ENCODE measurements at regions not wholly inside any gene's neighbourhood (a gene's known extent, or its start where the extent isn't known, plus 50 kb on each side); places are given as distances from the start of the nearest gene placed in this dataset.

DNA sequence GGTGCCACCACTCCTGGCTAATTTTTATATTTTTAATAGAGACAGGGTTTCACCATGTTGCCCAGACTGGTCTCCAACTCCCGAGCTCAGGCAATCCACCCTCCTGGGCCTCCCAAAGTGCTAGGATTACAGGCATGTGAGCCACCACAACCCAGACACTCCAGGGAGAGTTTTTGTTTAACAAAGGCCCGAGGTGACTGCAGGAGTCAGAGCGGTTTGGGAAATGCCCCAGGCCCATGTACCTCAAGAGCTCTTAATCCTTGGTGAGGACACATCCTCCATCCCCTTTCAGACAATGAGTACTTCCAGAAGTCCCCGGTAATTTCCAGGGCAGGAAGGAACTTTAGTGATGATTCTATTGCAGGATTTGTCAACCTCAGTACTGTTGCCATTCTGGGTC is 176.0 kb downstream of the ESRRB start:
- no peak for FAIRE-seq
- no peak for DNase-seq (ENCODE audit: insufficient read length)
- TF ChIP-seq TAF1 (IDR thresholded peaks at IDR 0.05; ENCODE audit: borderline replicate concordance, low read depth, low read length) (no peak), POLR2AphosphoS5 (IDR thresholded peaks at IDR 0.05; ENCODE audit: low read depth, low read length) (no peak), POLR2A (IDR thresholded peaks at IDR 0.05; ENCODE audit: low read depth, low read length) (no peak)

DNA sequence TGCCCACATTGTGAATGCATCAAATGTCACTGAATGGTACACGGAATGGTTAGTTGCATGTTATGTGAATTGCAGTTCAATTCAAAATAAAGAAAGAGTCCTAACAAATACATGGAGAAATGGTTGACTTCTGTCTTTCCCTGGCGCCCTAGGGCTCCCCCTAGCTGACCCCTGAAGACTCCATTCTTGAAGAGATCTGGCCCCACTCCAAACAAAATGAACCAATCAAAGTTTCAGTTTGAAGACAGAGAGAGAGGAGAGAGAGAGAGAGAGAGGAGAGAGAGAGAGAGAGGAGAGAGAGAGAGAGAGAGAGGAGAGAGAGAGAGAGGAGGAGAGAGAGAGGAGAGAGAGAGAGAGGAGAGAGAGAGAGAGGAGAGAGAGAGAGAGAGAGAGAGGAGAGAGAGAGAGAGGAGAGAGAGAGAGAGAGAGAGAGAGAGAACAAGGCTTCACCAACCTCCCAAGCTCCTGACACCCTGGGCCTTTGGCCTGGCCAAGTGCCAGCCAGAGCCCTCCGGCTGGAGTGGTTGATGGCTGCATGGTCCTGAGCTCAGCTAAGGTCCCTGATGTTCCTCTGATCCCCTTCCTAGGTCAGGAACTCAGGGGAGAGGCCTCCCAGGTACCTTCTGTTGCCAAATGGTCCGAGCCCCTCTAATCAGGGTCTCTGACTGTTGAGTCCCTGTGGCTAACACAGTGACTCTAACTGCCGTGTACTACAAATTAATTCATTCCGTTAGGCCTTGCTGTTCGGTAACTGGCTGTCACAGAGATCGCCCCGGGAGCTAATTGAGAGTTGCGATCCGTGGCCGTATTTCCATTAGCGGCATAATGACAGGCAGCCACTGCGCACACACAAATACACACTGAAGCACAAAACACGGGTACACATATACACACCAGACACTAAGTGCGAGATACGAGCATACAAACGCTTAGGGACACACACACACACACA is 188.8 kb downstream of the ESRRB start:
- FAIRE-seq = no peak
- TF ChIP-seq POLR2A (IDR thresholded peaks at IDR 0.05; ENCODE audit: low read depth, low read length) (no peak), POLR2AphosphoS5 (IDR thresholded peaks at IDR 0.05; ENCODE audit: low read depth, low read length) (no peak), TAF1 (IDR thresholded peaks at IDR 0.05; ENCODE audit: borderline replicate concordance, low read depth, low read length) (no peak)
- DNase-seq (ENCODE audit: insufficient read length) = no peak

DNA sequence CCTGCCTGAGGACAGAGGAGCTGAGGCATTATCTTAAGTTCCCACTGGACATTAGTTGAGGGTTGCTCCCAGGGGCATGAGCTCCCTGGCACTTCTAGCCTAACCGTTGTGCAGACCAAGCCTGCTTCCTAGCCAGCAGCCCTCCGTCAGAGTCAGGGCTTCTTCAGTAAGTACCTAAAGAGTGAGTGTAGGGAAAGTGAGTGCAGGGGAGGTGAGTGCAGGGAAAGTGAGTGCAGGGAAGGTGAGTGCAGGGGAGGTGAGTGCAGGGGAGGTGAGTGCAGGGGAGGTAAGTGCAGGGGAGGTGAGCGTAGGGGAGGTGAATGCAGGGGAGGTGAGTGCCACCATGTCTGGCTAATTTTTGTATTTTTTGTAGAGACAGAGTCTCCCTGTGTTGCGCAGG is 190.5 kb downstream of the ESRRB start:
- TF ChIP-seq POLR2A (IDR thresholded peaks at IDR 0.05; ENCODE audit: low read depth, low read length) = no peak
- no peak for TF ChIP-seq POLR2AphosphoS5 (IDR thresholded peaks at IDR 0.05; ENCODE audit: low read depth, low read length)
- TF ChIP-seq TAF1 (IDR thresholded peaks at IDR 0.05; ENCODE audit: borderline replicate concordance, low read depth, low read length) = no peak
- DNase-seq (ENCODE audit: insufficient read length) = no peak
- no peak for FAIRE-seq

DNA sequence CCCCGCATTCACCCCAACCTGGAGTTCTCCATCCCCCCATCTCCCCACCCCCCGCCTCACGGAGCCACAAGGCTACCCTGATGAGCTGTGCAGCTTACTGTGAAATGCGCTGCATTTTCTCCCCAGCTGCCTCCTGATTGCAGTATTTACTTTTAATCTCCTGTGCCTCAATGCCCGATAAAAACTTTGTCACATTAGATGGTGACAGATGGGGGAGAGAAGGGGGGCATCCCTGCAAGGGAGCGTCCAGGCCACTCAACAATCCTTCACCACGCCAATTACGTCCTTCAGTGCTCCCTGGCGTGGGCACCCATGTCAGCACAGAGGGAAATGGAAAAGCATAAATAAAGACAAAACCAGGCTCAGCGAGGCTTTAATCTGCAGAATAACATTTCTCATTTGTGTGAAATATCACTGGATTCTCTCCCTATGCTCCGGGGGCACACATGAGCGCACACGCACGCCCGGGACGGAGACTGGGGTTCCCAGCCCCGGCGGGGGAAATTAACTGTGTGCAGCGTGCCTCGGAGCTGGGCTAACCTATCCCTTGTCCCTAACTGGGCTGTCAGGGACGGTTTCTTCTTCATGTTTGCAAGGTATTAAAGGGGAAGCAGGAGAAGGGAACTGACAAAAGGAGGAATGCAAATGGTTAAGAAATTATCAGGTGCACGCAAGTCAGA is 186.7 kb upstream of the VASH1 start:
- FAIRE-seq (no peak), DNase-seq (ENCODE audit: insufficient read length) (no peak)
- TF ChIP-seq POLR2A (IDR thresholded peaks at IDR 0.05; ENCODE audit: low read depth, low read length) = no peak
- no peak for TF ChIP-seq TAF1 (IDR thresholded peaks at IDR 0.05; ENCODE audit: borderline replicate concordance, low read depth, low read length)
- TF ChIP-seq POLR2AphosphoS5 (IDR thresholded peaks at IDR 0.05; ENCODE audit: low read depth, low read length) = no peak

DNA sequence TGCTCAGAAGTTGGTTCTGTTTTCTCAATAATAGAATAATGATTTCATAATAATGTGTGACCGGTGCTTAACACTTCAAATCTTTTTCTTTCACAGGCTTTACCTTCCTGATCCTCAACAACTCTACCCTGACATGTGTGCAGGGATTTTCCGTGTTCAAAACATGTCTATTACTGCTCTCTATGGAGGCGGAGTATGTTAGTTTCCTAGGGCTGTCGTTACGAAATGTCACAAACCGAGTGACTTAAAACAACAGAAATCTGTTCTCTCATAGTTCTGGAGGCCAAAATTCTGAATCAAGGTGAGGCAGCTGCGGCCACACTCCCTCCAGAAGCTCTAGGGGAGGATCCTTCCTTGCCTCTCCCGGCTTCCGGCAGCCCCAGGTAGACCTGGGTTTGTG is 186.2 kb upstream of the VASH1 start:
- no peak for TF ChIP-seq TAF1 (IDR thresholded peaks at IDR 0.05; ENCODE audit: borderline replicate concordance, low read depth, low read length)
- no peak for FAIRE-seq
- no peak for DNase-seq (ENCODE audit: insufficient read length)

DNA sequence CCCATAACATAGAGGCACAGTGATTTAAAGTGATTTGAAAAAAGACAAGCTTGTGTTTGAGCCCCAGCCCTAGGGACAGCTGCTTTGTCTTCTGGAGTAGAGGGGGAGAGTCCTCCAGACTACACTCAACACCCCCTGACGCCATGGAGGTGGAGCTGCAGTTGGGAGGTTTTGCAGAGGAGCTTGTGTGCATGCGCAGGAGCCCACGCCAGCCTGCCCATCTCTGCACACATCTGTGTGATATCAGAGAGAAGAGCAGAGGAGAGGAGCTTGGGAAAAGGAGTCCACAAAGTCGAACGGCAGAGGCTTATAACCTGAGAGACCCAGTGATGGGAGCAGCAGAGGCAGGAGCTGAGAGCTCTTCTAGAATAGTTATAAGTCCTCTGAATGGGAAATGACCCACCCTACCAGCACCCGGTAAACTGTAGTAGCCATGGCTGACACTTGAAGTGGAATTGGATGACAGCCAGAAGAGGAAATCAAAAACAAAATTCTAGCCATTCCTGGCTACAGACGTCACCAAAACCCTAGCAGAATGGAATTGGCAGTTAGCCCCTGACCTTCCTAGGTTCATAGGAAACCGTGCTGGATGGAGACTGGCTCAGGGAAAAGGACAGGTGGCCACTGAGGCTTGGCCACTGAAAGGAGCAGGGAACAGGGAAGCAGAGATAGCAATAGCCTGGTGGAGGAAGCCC is 185.1 kb upstream of the VASH1 start:
- DNase-seq (ENCODE audit: insufficient read length) (no peak), FAIRE-seq (no peak)
- TF ChIP-seq POLR2A (IDR thresholded peaks at IDR 0.05; ENCODE audit: low read depth, low read length) (no peak), POLR2AphosphoS5 (IDR thresholded peaks at IDR 0.05; ENCODE audit: low read depth, low read length) (no peak), TAF1 (IDR thresholded peaks at IDR 0.05; ENCODE audit: borderline replicate concordance, low read depth, low read length) (no peak)

DNA sequence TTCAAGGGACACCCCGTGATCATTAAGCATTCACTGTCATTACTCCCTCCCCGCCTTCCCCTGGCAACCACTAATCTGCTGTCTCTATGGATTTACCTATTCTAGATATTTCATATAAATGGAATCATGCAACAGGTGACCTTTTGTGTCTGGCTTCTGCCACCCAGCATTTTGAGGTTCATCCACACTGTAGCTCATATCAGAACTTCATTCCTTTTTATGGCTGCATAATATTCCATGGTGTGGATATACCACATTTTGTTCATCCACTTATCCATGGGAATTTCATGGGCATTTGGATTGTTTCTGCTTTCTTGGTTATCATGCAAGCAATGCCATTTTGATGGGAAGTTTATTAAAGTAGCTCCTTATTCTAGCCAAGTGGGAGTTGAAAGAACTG is 184.2 kb upstream of the VASH1 start:
- TF ChIP-seq POLR2A (IDR thresholded peaks at IDR 0.05; ENCODE audit: low read depth, low read length) = no peak
- no peak for TF ChIP-seq POLR2AphosphoS5 (IDR thresholded peaks at IDR 0.05; ENCODE audit: low read depth, low read length)
- no peak for TF ChIP-seq TAF1 (IDR thresholded peaks at IDR 0.05; ENCODE audit: borderline replicate concordance, low read depth, low read length)
- no peak for DNase-seq (ENCODE audit: insufficient read length)
- FAIRE-seq = no peak

DNA sequence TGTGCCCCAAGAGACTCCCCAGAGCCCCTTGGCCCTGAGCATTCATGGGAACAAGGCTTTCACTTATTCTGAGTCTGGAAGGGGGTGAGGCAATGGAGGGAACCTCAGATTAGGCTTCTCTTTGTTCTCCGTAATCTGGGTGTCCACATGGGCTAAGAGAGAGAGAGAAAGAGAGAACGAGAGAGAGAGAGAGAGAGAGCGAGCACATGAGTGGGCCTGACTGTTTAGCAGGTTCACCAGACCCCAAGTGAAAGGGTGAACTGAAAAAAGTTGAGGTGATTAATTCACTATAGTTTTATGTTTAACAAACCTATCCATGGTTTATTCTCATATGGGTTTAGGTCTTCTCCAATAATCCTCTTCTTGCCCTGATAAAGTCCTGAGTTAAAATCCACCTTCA is 183.4 kb upstream of the VASH1 start:
- no peak for FAIRE-seq
- TF ChIP-seq POLR2AphosphoS5 (IDR thresholded peaks at IDR 0.05; ENCODE audit: low read depth, low read length) (no peak), POLR2A (IDR thresholded peaks at IDR 0.05; ENCODE audit: low read depth, low read length) (no peak), TAF1 (IDR thresholded peaks at IDR 0.05; ENCODE audit: borderline replicate concordance, low read depth, low read length) (no peak)

DNA sequence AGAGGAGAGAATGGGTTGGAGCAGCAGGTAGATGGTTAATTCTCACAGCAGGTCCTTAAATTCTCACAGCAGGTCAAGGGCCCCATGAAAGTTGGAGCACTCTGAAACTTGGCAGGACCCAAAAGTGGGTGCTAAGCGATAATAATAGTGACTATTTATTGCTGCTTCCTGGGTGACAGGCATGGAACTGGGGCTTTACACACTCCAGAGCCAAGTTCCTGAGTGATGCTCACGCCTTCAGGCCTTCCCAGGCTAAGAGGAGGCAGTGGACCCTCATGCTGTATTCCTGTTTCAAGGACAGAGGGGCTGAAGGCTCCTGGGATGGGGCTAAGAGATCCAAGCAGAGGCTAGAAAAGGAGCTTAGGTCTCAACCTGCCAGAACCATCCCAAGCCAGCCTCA is 180.9 kb upstream of the VASH1 start:
- DNase-seq (ENCODE audit: insufficient read length) (no peak), FAIRE-seq (no peak)
- no peak for TF ChIP-seq POLR2AphosphoS5 (IDR thresholded peaks at IDR 0.05; ENCODE audit: low read depth, low read length)
- no peak for TF ChIP-seq TAF1 (IDR thresholded peaks at IDR 0.05; ENCODE audit: borderline replicate concordance, low read depth, low read length)
- no peak for TF ChIP-seq POLR2A (IDR thresholded peaks at IDR 0.05; ENCODE audit: low read depth, low read length)

More for the DNA sequence above, 183.4 kb upstream of the VASH1 start:
- no peak for DNase-seq (ENCODE audit: insufficient read length)

DNA sequence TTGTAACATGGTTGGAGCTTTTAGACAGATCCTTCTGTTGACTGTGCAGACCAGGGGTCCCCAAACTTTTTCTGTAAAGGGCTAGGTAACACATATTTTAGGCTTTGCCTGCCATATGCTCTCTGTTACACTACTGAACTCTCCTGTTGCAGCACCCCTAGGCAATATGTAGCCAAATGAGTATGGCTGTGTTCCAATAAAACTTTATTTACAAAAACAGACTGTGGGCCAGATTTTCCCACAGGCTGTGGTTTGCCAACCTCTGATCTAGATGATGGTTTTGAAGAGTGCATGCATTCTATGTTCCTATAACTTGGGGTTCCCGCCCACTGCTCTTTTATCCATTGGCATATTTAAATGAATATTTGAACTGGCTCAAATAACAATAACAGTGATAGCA is 180.3 kb upstream of the VASH1 start:
- TF ChIP-seq TAF1 (IDR thresholded peaks at IDR 0.05; ENCODE audit: borderline replicate concordance, low read depth, low read length) = no peak
- no peak for TF ChIP-seq POLR2A (IDR thresholded peaks at IDR 0.05; ENCODE audit: low read depth, low read length)
- TF ChIP-seq POLR2AphosphoS5 (IDR thresholded peaks at IDR 0.05; ENCODE audit: low read depth, low read length) = no peak
- FAIRE-seq (no peak), DNase-seq (ENCODE audit: insufficient read length) (no peak)

DNA sequence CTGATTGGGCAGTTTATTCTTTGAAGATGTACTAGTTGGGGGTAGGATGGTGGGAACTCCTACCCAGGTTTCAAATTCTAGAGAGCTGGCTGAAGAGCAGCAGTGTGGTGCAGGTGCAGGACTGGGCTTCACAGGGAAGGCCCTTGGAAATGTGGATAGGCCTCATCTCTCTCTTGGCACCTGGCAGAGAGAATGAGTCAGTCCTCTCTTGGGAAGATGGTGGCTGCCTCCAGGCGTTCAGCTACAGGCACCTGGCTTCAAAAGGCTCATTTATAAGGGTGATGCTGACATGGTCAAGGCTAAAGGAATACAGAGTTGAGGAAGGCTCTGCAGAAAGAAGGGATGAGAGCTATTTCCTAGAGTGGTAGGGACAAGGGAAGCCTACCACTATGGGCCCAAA is 179.7 kb upstream of the VASH1 start:
- no peak for FAIRE-seq

More for the DNA sequence above, 179.7 kb upstream of the VASH1 start:
- no peak for TF ChIP-seq TAF1 (IDR thresholded peaks at IDR 0.05; ENCODE audit: borderline replicate concordance, low read depth, low read length)
- TF ChIP-seq POLR2A (IDR thresholded peaks at IDR 0.05; ENCODE audit: low read depth, low read length) = no peak
- TF ChIP-seq POLR2AphosphoS5 (IDR thresholded peaks at IDR 0.05; ENCODE audit: low read depth, low read length) = no peak
- DNase-seq (ENCODE audit: insufficient read length) = no peak
